Skin of body (tissue), 1 donor: ENCODE measurements at regions not wholly inside any gene's neighbourhood (a gene's known extent, or its start where the extent isn't known, plus 50 kb on each side); places are given as distances from the start of the nearest gene placed in this dataset.

Experiments
- DNase-seq: peaks from one replicate; lab custom pipeline; 2025; lab: John Stamatoyannopoulos, UW

DNA sequence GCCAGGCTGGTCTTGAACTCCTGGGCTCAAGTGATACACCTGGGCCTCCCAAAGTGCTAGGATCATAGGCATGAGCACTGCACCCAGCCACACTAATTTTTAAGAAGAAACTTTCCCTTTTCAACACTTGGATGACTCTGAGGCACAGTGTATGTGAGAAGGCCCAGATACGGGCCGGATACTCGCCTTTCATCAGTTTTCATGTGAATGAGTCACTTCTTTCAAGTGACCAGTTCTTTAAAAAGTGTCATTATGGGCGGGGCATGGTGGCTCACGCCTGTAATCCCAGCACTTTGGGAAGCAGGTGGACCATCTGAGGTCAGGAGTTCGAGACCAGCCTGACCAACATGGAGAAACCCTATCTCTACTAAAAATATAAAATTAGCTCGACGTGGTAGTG, 120.8 kb downstream of the CTTN start:
- no peak for DNase-seq

DNA sequence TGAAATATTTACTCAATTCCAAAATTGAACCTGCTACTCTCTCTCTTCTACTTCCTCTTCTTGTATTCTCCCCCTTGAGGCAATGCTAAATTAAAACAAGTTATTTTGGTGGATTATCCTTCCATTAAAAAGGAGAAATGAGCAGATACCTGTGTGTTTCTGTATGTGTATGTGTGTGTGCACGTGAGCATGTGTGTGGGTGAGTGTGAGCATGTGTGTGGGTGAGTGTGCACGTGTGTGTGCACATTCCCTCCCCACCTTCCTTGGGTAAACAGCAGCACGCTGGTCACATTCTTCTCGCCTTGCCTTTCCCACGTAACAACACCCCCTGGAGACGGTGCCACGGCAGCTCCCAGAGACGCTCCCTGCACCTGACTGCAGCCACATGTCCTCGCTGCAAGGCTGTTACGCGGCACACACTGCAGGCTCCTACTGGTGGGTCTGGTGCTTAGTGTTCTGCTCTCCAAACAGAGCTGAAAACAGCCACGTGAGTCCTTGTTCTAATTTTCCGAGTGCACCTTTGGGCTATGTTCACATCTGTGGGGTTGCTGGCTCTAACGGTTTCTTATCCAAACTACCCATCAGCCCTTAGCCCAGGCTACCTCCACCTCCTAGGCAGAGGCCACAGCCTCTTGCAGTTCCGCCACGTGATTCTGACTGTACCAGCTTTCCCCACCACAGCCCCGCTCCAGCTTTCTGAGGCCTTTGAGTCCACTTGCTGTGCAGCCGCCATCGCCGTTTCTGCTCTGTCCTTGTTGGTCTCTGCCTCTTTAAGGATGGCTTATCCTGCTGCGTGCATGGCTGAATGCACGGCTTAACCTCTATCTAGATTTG, 123.4 kb downstream of the CTTN start:
- DNase-seq, result no peak

DNA sequence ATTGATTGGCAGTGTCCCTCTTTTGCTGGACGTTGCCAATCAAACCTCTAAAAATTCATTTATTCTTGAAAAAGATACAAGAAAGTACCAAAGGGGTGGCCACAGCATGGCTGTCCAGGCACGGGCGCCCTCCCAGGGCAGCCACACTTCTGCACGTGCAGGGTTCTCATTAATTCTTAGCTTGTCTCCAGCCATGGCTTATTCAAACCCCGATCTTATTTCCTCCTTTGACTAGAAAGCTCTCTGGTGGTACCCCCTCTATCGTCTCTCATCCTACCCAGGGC, 123.9 kb downstream of the CTTN start:
- DNase-seq, result no peak

DNA sequence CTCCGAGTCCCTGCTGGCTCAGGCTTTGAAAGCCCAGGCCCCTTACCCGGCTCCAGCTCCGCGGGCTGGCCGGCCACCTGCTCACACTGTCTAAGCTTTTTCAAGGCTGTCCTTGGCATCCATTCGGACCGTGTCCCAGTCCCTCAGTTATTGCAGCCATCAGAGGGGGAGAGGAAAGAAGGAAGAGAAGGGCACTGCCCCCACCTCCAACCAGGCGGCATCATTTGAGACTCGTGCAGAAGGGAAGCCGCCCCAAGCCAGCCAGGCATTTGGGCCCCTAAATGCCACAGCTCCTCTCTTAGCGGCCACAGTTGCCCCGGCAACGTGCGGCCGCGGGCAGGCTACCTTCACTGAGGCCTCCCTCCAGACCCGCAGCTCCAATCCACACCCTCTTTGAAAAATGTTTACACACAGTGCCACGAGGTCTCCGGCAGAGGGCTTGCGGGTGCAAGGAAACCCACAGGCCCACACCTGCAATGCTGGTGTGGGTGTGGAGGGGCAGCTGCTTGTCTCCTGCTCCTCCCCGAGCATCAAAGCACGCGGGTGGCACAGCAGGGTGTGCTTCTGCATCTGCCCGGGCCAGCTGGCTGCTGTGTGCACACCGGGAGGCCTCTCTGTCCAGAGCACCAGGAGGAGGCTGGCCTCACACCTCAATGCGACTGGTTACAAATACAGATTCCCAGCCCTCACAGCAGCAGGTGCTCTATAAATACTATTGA, 124.4 kb downstream of the CTTN start:
- no peak for DNase-seq

DNA sequence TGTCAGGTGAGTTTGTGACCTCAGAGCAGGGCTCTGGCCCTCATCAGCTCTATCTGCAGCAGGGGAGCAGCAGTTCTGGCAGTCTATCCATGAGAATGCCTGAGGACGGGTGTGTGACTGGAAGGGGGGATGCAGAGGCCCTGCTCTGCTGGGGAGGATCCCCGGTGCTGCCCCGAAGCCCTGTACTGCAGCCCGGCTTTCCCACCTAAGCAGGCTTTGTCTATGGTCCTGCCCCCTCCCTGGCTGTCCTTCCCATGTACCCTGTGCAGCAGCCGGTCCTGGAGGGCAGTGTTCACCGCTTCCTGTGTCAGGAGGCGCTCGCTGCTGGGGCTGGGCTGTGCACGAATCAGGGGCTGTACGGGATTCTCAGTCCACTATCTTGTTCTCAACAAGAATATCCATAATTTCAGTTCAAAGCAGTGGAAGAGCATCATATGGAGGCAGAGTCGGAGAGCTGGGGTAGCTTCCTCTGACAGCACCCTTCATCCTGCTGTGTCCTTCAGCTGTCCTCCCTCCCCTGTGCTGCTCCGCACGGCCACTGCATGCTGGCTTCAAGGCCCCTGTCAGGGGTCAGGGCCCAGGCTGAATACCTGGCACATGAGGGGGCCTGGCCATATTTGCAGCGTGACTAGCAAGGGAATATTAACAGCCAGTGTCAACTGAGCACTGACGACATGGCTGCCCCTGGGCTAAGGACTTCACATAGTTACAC, 125.2 kb downstream of the CTTN start:
- no peak for DNase-seq

DNA sequence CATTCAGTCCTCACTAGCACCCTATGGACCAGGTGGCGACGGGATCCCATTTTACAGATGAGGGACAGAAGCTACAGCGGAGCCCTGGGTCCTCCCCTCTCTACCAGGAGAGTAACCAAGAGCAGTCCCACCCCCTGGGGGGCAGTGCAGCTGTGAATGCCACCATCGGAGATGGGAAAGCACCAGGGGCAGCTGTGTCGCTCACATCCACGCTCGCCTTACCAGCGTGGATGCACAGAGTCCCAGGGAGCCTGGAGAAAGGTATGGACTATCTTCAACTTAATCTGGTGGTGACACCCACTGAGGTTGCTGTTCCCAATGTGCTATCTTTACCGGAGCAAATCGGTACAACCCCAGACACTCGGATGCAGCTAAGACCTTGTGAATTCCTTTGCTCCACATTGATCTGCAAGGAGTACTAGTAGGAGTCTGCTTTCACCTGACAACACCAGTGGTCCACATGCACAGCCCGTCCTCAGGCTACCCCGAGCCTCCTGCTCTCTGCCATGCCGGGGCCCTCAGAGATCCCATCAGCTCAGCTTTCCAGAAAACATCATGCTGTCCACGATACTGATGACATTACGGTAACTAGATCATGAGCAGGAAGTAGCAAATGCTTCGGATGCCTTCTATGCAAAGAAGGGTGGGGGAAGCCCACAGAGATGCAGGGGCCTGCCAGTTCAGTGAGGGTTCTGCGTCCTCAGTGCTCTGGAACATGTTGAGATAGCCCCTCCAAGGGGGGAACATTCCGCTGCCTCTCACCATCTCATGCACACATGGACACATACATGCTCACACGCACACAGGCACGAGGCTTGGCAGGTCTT, 126.0 kb downstream of the CTTN start:
- peak; percentile 11 for DNase-seq

DNA sequence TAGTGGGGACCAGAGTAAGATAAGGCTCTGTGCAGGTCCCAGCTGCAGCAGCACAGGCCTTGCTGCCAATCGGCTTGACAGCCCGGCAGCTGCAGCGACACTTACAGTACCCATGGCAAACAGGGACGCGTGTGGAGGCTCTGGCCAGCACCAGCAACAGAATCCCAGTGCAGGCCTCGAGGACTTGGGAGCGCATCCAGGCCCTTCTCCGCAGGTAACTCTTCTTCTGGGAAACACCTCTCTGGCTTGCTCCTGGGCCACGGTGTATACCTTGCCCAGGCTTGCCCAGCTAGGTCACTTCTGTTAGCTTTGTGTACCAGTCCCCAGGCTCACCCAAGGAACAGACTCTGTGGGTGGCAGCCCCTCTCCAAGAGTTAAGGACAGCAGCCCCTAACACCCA, 126.7 kb downstream of the CTTN start:
- no peak for DNase-seq

DNA sequence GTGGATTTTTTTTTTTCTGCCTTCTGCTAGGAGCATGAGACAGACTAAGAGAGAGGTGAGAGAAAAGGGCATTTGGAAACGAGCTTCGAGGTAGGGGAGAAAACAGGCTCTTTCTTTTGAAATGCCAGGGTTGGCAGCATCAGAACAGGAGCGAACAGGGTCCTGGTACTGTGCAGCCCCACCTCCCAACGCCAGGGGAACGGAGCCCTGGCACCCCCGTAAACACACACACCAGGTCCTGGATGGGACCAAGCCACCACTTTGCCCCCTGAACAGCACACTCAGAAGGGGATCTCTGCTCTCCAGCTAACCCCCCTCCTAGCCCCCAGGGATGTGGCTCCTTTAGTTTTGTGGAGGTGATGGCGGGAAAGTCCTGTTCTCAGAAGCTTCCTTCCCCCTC, 127.1 kb downstream of the CTTN start:
- DNase-seq, result no peak

DNA sequence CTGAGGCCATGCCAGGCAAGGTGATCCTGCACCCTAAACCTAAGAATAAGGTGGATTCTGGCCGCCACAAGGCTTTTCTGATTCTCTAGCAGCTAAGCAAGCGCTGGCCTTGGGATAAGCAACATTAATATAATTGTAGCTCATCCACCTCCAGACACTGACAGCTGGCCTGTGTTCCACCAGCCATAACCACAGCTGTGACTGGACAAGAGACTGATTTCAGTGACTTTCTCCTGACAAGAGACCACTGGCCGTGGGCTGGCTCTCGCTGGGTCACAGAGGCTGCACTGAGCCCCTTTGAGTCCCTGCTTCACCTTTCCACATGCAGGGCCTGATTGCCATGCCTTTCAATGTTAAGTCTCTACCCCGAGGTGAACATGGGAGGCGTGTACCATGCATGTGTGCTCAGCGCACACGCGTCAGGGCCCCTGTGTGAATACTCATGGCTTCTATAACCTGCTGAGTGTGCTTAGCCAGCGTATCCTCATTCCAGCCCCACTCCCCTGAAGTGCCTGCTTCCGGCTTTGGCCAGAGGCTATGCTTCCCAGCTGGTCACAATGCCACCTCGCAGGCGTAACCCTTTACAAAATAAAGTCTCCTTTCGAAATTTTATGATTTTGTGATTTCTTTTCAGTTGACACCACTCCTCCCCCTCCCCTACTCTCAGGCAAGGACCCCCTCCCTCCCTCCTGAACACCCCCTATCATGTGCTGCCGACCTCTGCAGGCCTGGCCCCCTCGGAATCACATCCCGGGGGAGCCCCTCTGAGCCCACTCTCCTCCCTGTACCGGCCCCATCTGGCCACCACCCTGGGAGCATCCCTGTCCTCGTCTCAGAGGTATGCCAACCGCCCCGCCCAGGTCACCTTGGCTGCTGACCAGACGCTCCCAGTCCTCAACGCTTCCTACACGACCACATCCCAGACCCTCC, 128.1 kb downstream of the CTTN start:
- no peak for DNase-seq

DNA sequence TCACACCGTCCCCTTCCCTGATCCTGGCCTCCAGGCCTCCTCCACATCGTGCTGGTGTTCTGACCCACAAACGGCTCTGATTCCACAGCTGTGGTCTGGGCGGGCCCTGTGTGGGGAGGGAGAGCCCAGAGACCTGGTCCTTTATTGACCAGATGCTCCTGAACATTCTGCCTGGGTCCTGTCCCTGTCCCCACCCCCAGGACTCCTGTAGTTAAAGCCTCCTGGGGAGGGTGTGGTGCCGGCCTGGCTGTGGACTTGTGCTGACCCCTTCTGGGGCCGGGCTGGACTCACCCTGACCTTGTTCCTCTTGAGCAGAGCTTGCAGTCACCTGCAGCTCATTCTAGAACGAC, 128.7 kb downstream of the CTTN start:
- DNase-seq, result no peak

DNA sequence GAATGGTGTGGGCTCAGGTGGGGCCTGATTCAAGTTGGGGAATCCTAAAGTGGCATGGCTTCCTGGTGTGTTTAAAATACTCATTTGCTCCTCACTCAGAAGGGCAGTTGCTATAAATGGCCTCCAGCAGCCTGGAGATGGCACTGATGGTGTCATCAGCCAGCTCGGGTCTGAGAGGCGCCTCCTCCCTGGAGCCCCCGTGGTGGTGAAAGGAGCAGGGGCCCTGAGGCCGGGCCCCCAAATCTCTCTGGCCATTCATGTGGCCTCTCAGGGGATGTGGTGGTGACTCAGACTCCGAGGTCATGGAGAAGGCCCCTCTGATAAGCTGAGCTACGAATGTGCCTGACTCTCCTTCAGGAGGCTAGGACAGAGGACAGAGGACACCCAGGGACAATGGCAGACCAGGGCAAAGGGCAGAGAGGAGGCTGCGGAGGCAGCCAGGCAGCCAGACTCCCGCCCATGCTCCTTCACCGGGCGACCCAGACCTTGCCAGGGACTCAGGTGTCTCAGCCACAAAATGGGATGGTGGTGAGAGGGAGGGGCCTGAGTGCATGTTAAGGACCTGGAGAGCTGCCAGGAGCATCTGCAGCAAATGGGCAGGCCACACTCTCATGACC, 129.2 kb downstream of the CTTN start:
- DNase-seq, result no peak

DNA sequence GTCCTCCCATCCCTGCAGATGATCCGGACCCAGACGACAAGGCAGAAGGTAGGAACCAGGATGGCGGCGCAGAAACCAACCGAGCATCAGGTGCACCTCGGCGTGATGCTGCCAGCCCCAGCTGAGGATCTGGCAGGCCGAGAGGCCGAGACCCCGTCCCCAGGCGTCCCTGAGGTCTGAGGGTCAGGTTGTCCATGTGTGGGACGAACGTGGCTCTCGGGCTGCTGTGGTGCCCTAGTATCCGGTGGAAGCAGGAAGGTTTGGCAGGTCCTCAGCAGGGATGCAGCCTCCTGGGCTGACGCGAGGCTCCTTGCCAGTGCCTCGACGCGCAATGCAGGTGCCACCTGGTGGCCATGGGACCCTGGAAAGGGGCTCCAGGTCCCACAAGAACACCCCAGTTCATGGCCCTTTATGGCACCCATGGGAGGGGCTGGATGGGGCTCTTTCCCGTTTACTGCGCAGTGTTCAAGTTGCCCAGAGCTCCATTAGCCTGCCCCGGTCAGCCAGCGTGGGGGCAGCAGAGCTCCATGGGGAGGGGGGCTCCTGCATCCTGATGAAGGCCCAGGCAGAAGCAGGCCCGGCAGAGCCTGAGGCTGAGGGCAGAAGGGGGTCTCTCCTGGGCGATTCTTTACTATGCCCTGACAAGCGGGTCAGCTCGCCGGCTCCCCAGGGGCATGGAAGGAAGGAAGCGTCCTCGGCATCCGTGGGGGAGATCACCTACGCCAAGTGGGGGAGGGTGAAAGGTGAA, 129.9 kb downstream of the CTTN start:
- no peak for DNase-seq

DNA sequence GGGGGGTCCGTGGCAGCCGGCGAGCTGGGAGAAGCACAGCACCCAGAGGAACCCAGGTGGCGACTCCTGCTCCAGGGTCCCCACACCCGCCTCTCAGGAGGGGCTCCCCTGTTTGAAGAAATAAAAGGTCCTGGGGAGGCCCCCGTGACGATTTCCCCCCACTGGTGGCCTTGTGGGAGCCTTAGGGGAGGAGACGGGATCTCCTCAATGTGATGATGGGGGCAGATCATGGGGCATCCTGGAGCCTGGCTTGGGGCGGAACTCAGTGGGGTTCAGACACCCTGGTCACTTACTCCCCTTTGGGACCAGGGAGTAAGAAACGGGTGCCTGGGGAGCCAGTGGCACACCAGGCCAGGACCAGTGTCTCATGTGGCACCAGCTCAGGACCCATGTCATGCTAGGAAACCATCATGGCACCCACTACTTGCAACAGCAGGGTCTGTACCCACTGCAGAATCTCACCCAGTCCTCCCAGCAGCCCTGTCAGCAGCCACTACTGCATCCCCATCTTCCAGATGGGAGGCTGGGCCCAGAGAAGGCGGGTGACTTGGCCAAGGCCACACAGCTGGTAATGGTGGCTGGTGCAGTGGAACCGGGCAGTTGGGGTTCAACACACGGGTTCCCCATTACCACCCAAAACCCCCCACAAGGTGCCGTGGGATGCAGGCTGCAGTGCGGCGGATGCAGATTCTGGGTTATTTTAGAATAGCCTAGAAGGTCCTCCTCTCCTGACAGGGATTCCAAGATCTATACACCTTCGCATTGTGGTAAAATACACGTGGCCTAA, 130.7 kb downstream of the CTTN start:
- DNase-seq, result no peak

DNA sequence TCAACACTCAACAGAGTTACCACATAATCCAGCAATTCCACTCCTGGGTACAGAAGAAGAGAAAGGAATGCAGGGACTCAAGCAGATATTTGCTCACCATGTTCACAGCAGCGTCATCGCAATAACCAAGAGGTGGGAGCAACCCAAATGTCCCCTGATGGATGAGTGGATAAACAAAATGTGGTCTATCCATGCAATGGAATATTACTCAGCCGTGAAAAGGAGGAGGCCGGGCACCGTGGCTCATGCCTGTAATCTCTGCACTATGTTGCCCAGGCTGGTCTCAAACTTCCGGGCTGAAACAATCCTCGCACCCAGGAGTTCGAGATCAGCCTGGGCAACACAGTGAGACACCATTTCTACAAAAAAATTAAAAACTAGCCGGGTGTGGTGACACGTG, 131.7 kb downstream of the CTTN start:
- DNase-seq, result no peak

DNA sequence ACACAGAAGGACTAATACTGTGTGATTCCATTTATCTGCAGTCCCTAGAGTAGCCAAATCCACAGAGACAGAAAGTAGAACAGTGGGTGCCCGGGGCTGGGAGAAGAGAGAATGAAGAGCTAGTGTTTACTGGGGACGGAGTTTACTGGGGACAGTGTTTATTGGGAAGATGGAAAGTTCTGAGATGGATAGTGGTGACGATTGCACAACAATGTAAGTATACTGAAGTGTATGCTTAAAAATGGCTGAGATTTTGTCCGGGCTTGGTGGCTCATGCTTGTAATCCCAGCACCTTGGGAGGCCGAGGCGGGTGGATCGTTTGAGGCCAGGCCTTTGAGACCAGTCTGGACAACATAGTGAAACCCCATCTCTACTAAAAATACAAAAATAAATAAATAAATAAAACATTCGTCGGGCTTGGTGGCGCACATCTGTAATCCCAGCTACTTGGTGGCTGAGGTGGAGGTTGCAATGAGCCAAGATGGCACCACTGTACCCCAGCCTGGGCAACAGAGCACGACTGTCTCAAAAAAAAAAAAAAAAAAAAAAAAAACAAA, 132.4 kb downstream of the CTTN start:
- no peak for DNase-seq

DNA sequence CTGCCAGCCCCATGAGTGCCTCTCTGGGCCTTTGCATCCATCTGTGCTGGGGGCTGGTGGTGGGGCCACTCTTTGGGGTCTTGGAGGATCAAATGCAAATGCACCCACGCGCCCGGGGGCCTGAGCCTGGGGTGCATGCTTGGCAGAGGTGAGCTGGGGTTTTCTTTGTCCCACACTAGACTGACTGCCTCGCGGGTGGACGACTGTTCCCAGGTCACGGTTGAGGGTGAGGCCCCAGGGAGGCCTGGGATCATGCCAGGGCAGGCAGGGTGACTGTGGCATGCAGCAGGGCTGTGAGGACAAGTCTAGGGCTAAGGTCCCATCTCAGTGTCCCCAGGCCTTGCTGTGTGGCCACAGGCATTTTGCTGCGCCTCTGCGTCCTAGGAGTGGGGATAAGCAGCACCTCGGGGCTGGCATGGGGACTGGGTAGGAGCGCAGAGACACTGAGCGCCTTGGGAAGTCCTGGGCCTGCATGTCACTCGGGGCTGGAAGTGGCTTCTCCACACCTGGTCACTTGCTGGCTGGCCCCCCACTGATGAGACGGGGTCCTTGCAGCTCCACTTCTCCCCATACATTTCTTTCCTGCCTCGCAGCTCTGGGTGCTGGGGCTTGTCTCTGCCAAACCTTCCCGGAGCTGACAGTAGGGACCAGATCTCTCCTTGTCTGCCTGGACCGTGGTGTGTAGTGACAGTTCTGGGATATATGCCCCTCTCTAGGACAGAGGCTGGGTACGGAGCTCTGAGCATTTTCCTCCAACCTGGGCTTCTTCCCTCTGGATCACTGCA, 133.1 kb downstream of the CTTN start:
- DNase-seq, result no peak

DNA sequence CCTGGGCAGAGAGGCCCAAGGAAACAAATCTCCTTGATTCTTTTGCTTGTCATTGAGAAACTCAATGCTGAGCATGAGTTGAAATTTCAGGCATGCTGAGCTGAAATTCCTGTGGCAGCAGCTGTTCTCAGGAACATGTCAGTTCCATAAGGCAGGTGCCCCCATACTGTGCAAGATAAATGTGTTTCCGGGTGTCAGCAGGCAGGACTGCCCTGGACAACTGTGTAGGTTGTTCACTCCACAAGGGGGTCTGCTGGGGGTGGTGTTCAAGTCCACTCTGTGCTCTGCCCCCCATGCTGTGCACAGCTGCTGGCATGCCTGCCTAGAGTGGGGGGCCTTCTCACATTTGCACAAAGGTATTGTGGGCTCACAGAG, 133.7 kb downstream of the CTTN start:
- DNase-seq, result no peak

DNA sequence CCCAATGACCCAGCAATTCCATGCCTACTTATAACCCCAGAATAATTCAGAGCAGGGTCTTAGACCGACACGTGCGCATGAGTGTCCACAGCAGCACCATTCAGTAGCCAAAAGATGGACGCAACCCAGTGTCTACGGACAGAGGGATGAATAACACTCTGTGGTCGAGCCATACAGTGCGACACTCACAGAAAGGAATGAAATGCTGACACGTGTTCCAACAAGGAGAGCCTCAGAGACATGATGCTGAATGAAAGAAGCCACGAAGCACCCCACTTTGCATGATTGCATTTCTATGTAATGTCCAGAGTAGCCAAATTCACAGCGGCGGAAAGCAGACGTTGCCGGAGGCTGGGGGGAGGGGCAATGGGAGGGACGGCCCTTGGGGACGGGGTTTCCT, 134.4 kb downstream of the CTTN start:
- DNase-seq, result no peak
